Caco-2 (cell line): ENCODE measurements at regions not wholly inside any gene's neighbourhood (a gene's known extent, or its start where the extent isn't known, plus 50 kb on each side); places are given as distances from the start of the nearest gene placed in this dataset.

Source experiments
- BruUV-seq: library from RNA; stranded (reverse); fragments of 400-500 nt; replicated peaks from 2 replicates; lab custom pipeline; 2021; lab: Mats Ljungman, UMichigan
- CTCF ChIA-PET: fragments of 300-600 bp; sonication (Branson Sonifier 250); formaldehyde crosslinking; loops from one replicate; lab custom pipeline; 2022; ENCODE audit warnings: antibody characterized with exemption; lab: Charles Lee
- POLR2A ChIA-PET: fragments of 300-600 bp; sonication (Branson Sonifier 250); formaldehyde crosslinking; loops from one replicate; lab custom pipeline; 2022; ENCODE audit warnings: antibody characterized with exemption; lab: Charles Lee
- DNase-seq, 2 experiments: peaks; one replicate each; pipeline versions ENCODE4 v3.0.0 to v3.0.0-alpha.2; 2020 to 2022
- H3K27me3 ChIP-seq: replicated peaks from 2 replicates; pipeline ENCODE4 v1.6.0; 2011; ENCODE audit warnings: low read length; ENCODE audit not compliant: control insufficient read depth, insufficient read depth
- H3K36me3 ChIP-seq: 2 replicates; pipeline ENCODE4 v1.5.1; 2011; ENCODE audit warnings: low read length; ENCODE audit not compliant: control insufficient read depth, insufficient read depth
- H3K4me1 ChIP-seq: fragments of 250-450 bp; sonication (Bioruptor Pico); 2 replicates; pipeline ENCODE4 v1.5.1; 2020; ENCODE audit warnings: mild to moderate bottlenecking
- H3K4me3 ChIP-seq: 2 replicates; pipeline ENCODE4 v1.5.1; 2011; ENCODE audit warnings: low read depth, mild to moderate bottlenecking, control low read depth, low read length
- H3K9me3 ChIP-seq: fragments of 250-450 bp; sonication (Bioruptor Pico); 2 replicates; pipeline ENCODE4 v1.5.1; 2020; ENCODE audit warnings: mild to moderate bottlenecking, moderate library complexity
- H3K27ac Mint-ChIP-seq: one replicate; pipeline ENCODE4 v1.8.0; 2022; ENCODE audit warnings: mixed read lengths; ENCODE audit not compliant: unreplicated experiment
- H3K27me3 Mint-ChIP-seq: one replicate; pipeline ENCODE4 v1.8.0; 2022; ENCODE audit warnings: mixed read lengths; ENCODE audit not compliant: insufficient read depth, unreplicated experiment
- H3K36me3 Mint-ChIP-seq: one replicate; pipeline ENCODE4 v1.8.0; 2022; ENCODE audit warnings: mild to moderate bottlenecking, mixed read lengths; ENCODE audit not compliant: insufficient read depth, unreplicated experiment
- H3K4me1 Mint-ChIP-seq: one replicate; pipeline ENCODE4 v1.8.0; 2022; ENCODE audit warnings: low read depth, mixed read lengths; ENCODE audit not compliant: unreplicated experiment
- H3K4me3 Mint-ChIP-seq: one replicate; pipeline ENCODE4 v1.8.0; 2022; ENCODE audit warnings: mild to moderate bottlenecking, moderate library complexity, mixed read lengths; ENCODE audit not compliant: unreplicated experiment
- H3K9me3 Mint-ChIP-seq: one replicate; pipeline ENCODE4 v1.8.0; 2022; ENCODE audit warnings: mixed read lengths; ENCODE audit not compliant: unreplicated experiment
- CTCF ChIP-seq, 2 experiments: fragments of 200-600 bp in 1 of 2; IDR thresholded peaks; 1 replicate in 1 of 2; 2 replicates in 1 of 2; pipeline versions ENCODE4 v1.5.1 to v1.8.0; 2011 to 2022; ENCODE audit warnings: antibody characterized with exemption in 1 of 2, control low read depth in 1 of 2, inconsistent platforms in 1 of 2, low read depth in 1 of 2, low read length in 1 of 2, mild to moderate bottlenecking in 1 of 2, moderate library complexity in 1 of 2; ENCODE audit not compliant: insufficient read depth in 1 of 2, severe bottlenecking in 1 of 2, unreplicated experiment in 1 of 2
- intact Hi-C: fragments of 100-400 bp; cut with micrococcal nuclease; formaldehyde crosslinking; loops from one replicate; pipeline ENCODE4 v1.10.0; 2022; ENCODE audit not compliant: unreplicated experiment

- intact Hi-C loops, result no loop called here
- H3K4me1 Mint-ChIP-seq, result no peaks in the 10 kb centered on the region
- H3K27me3 Mint-ChIP-seq, result no peaks in the 10 kb centered on the region
- Histone ChIP-seq H3K27me3 (no peaks in the 10 kb centered on the region), H3K4me3 (no peak overlapping the region), H3K4me1 (peaks cover 30% of the 10 kb centered on the region), H3K9me3 (no peaks in the 10 kb centered on the region), H3K36me3 (no peaks in the 10 kb centered on the region)
- no peak overlapping the region for H3K4me3 Mint-ChIP-seq
- POLR2A ChIA-PET, result no interaction called here
- no TSS peak for BruUV-seq
- CTCF ChIA-PET, result no interaction called here
- TF ChIP-seq CTCF (IDR thresholded peaks at IDR 0.05; ENCODE audit: insufficient read depth in 1 of 2, low read depth in 1 of 2, low read length in 1 of 2, severe bottlenecking in 1 of 2, unreplicated experiment in 1 of 2), result no peak
- no peaks in the 10 kb centered on the region for H3K9me3 Mint-ChIP-seq
- DNase-seq, result no peak
- no peaks in the 10 kb centered on the region for H3K36me3 Mint-ChIP-seq
- H3K27ac Mint-ChIP-seq, result no peak overlapping the region
Observed at GRCh38 chr6:56771929-56772607, 129.4 kb upstream of the DST start.

GRCh38 chr6:56771189-56771588 lies 128.5 kb upstream of the DST start:
- Mint-ChIP-seq H3K4me3 (no peak overlapping the region), H3K36me3 (no peaks in the 10 kb centered on the region), H3K4me1 (no peaks in the 10 kb centered on the region), H3K27me3 (no peaks in the 10 kb centered on the region), H3K27ac (no peak overlapping the region), H3K9me3 (no peaks in the 10 kb centered on the region)
- no peak for TF ChIP-seq CTCF (IDR thresholded peaks at IDR 0.05; ENCODE audit: insufficient read depth in 1 of 2, low read depth in 1 of 2, low read length in 1 of 2, severe bottlenecking in 1 of 2, unreplicated experiment in 1 of 2)
- intact Hi-C loops, result no loop called here
- no peak for DNase-seq
- POLR2A ChIA-PET, result no interaction called here
- Histone ChIP-seq H3K36me3 (no peaks in the 10 kb centered on the region), H3K27me3 (no peaks in the 10 kb centered on the region), H3K4me3 (no peak overlapping the region), H3K9me3 (no peaks in the 10 kb centered on the region), H3K4me1 (peaks cover 30% of the 10 kb centered on the region)
- CTCF ChIA-PET, result no interaction called here
- no TSS peak for BruUV-seq

- Histone ChIP-seq H3K4me1 (peaks cover 30% of the 10 kb centered on the region), H3K27me3 (no peaks in the 10 kb centered on the region), H3K36me3 (no peaks in the 10 kb centered on the region), H3K4me3 (no peak overlapping the region), H3K9me3 (no peaks in the 10 kb centered on the region)
- no peak for TF ChIP-seq CTCF (IDR thresholded peaks at IDR 0.05; ENCODE audit: insufficient read depth in 1 of 2, low read depth in 1 of 2, low read length in 1 of 2, severe bottlenecking in 1 of 2, unreplicated experiment in 1 of 2)
- H3K4me1 Mint-ChIP-seq, result no peaks in the 10 kb centered on the region
- H3K9me3 Mint-ChIP-seq, result no peaks in the 10 kb centered on the region
- CTCF ChIA-PET, result no interaction called here
- H3K36me3 Mint-ChIP-seq, result no peaks in the 10 kb centered on the region
- BruUV-seq, result no TSS peak
- DNase-seq, result no peak
- H3K27me3 Mint-ChIP-seq, result no peaks in the 10 kb centered on the region
- POLR2A ChIA-PET, result no interaction called here
- H3K27ac Mint-ChIP-seq, result no peak overlapping the region
- no peak overlapping the region for H3K4me3 Mint-ChIP-seq
- intact Hi-C loops, result no loop called here
Observed at GRCh38 chr6:56770011-56770520, 127.4 kb upstream of the DST start.
